Ovary (tissue), 3 donors: ENCODE measurements at regions not wholly inside any gene's neighbourhood (a gene's known extent, or its start where the extent isn't known, plus 50 kb on each side); places are given as distances from the start of the nearest gene placed in this dataset.

Experiments used
- CTCF ChIP-seq, 3 donors: fragments of 450-650 bp in 2 of 3; fragments of 200-600 bp in 1 of 3; IDR thresholded peaks; one replicate each; pipeline versions ENCODE4 v1.5.1 to v1.8.0; 2016 to 2022; ENCODE audit warnings: antibody characterized with exemption in 3 of 3, mild to moderate bottlenecking in 1 of 3
- EP300 ChIP-seq: sonication (generic); formaldehyde crosslinking; IDR thresholded peaks from one replicate; pipeline ENCODE4 v1.6.1; 2017; ENCODE audit warnings: antibody characterized with exemption
- donor health status: DM: no; HTN: no; CAD: no.

GRCh38 chr15:72915843-72916242 lies 132.3 kb upstream of the ADPGK start:
- no peak for TF ChIP-seq CTCF (IDR thresholded peaks at IDR 0.05)
- TF ChIP-seq EP300: no peak
